Erythroblast (primary cell): ENCODE measurements at regions not wholly inside any gene's neighbourhood (a gene's known extent, or its start where the extent isn't known, plus 50 kb on each side); places are given as distances from the start of the nearest gene placed in this dataset.

Experiments used
- GATA1 ChIP-seq: IDR thresholded peaks from 2 replicates; pipeline ENCODE4 v1.6.1; 2011; ENCODE audit warnings: low read depth, mild to moderate bottlenecking, control low read depth, low read length, moderate library complexity
- POLR2A ChIP-seq: IDR thresholded peaks from 2 replicates; pipeline ENCODE4 v1.6.1; 2011; ENCODE audit warnings: mild to moderate bottlenecking, low read length

DNA sequence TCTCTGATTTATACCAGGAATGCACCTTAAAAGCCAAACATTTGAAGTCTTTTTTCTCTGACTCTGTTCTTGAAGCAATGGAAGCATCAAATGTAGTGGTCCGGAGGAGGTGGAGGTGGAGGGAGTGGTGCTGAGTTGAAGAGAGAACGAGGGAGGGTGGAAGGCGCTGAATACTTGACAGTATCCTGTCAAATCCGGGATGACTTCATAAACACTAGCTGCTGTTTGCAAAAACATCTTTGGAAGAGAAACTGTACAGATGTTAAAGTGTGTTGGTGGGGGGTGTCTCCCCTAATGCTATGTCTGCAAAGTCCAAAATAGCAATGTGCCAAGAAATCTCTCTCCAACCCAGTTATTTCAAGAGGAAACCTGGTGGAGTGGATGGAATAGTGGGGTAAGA is 328.5 kb upstream of the AUTS2 start:
- TF ChIP-seq POLR2A (no peak), GATA1 (no peak)
